ENCODE measurements at regions not wholly inside any gene's neighbourhood (a gene's known extent, or its start where the extent isn't known, plus 50 kb on each side); places are given as distances from the start of the nearest gene placed in this dataset.

GRCh38 chr1:208298593-208299269 is 54.5 kb upstream of the PLXNA2 start:
- DNase-seq = peak; percentile 62

- no peak for DNase-seq
These were observed 56.0 kb upstream of the PLXNA2 start for GRCh38 chr1:208300084-208300770.

- no peak for DNase-seq
These were observed 58.6 kb upstream of the PLXNA2 start for GRCh38 chr1:208302699-208303238.

GRCh38 chr1:208303743-208304712 is 59.8 kb upstream of the PLXNA2 start:
- DNase-seq = no peak

- no peak for DNase-seq
These were observed 64.0 kb upstream of the PLXNA2 start for GRCh38 chr1:208308221-208308620.

GRCh38 chr1:208309771-208310170 is 65.6 kb upstream of the PLXNA2 start:
- no peak for DNase-seq

- DNase-seq = no peak
These were observed 68.5 kb upstream of the PLXNA2 start for GRCh38 chr1:208312706-208313105.

- DNase-seq = no peak
These were observed 70.2 kb upstream of the PLXNA2 start for GRCh38 chr1:208314431-208314830.

- no peak for DNase-seq
These were observed 74.1 kb upstream of the PLXNA2 start for GRCh38 chr1:208318150-208318734.

GRCh38 chr1:208324005-208324404 is 79.8 kb upstream of the PLXNA2 start:
- DNase-seq = no peak

GRCh38 chr1:208326033-208326432 is 81.8 kb upstream of the PLXNA2 start:
- no peak for DNase-seq

- DNase-seq = no peak
These were observed 85.1 kb upstream of the PLXNA2 start for GRCh38 chr1:208329300-208329699.

GRCh38 chr1:208332036-208332773 is 88.0 kb upstream of the PLXNA2 start:
- DNase-seq = no peak

- DNase-seq = no peak
These were observed 88.6 kb upstream of the PLXNA2 start for GRCh38 chr1:208332774-208333126.

GRCh38 chr1:208333676-208334075 is 89.5 kb upstream of the PLXNA2 start:
- DNase-seq = no peak

GRCh38 chr1:208335371-208336136 is 91.4 kb upstream of the PLXNA2 start:
- no peak for DNase-seq

GRCh38 chr1:208336137-208336518 is 91.9 kb upstream of the PLXNA2 start:
- DNase-seq = no peak

GRCh38 chr1:208339911-208340310 is 95.7 kb upstream of the PLXNA2 start:
- DNase-seq = no peak

GRCh38 chr1:208343226-208343625 is 99.0 kb upstream of the PLXNA2 start:
- DNase-seq = no peak

- no peak for DNase-seq
These were observed 100.1 kb upstream of the PLXNA2 start for GRCh38 chr1:208344202-208344857.

GRCh38 chr1:208347191-208347590 is 103.0 kb upstream of the PLXNA2 start:
- no peak for DNase-seq
